SK-N-SH (cell line): ENCODE measurements at regions not wholly inside any gene's neighbourhood (a gene's known extent, or its start where the extent isn't known, plus 50 kb on each side); places are given as distances from the start of the nearest gene placed in this dataset.
A peak's percentile ranks its signal among the peaks of the same experiment; 100 is the strongest.

ENCODE experiments used
- CTCF ChIA-PET: fragments of 300-600, 350-600 bp; formaldehyde crosslinking; extraction: SDS; loops from one replicate; lab custom pipeline; 2021; lab: Yijun Ruan, JAX
- POLR2A ChIA-PET: fragments of 350-600 bp; sonication (Branson Sonifier 250); formaldehyde crosslinking; extraction: SDS; loops from one replicate; lab custom pipeline; 2020; ENCODE audit warnings: antibody characterized with exemption, inconsistent platforms; lab: Yijun Ruan, JAX
- DNase-seq: peaks from one replicate; pipeline ENCODE4 v3.0.0; 2012
- H2AFZ ChIP-seq: fragments of 200-600 bp; sonication (generic); 2 replicates; pipeline ENCODE4 v1.8.1; 2016; ENCODE audit warnings: antibody characterized with exemption, mild to moderate bottlenecking, low read depth
- H3F3A ChIP-seq: fragments of 200-600 bp; sonication (generic); replicated peaks from 2 replicates; pipeline ENCODE3; 2016; ENCODE audit warnings: antibody characterized with exemption, mild to moderate bottlenecking; ENCODE audit not compliant: insufficient read depth
- H3K27ac ChIP-seq, 2 experiments: fragments of 200-500 bp in 1 of 2; fragments of 200-600 bp in 1 of 2; sonication (Bioruptor generic) in 1 of 2; sonication (generic), shearing (Covaris generic) in 1 of 2; 2 replicates each; pipeline versions ENCODE4 v1.5.1 to v1.6.1; 2014 to 2016; ENCODE audit warnings: low read depth in 2 of 2, inconsistent platforms in 1 of 2, low read length in 1 of 2, mild to moderate bottlenecking in 1 of 2, mixed read lengths in 1 of 2
- H3K27me3 ChIP-seq: fragments of 200-600 bp; sonication (generic), shearing (Covaris generic); 2 replicates; pipeline ENCODE4 v1.6.1; 2016; ENCODE audit warnings: mixed run types; ENCODE audit not compliant: insufficient read depth
- H3K36me3 ChIP-seq, 2 experiments: fragments of 200-500 bp in 1 of 2; fragments of 200-600 bp in 1 of 2; sonication (Bioruptor generic) in 1 of 2; sonication (generic) in 1 of 2; replicated peaks in 1 of 2; 2 replicates each; pipeline versions ENCODE3 to v1.5.1; 2014 to 2016; ENCODE audit warnings: low read length in 1 of 2, mild to moderate bottlenecking in 1 of 2; ENCODE audit not compliant: insufficient read depth in 2 of 2, control insufficient read depth in 1 of 2
- H3K4me1 ChIP-seq, 2 experiments: fragments of 200-500 bp in 1 of 2; fragments of 200-600 bp in 1 of 2; sonication (Bioruptor generic) in 1 of 2; sonication (generic), shearing (Covaris generic) in 1 of 2; 2 replicates each; pipeline versions ENCODE4 v1.5.1 to v1.6.1; 2014 to 2016; ENCODE audit warnings: low read depth in 1 of 2, low read length in 1 of 2, mixed run types in 1 of 2; ENCODE audit not compliant: insufficient read depth in 2 of 2, control insufficient read depth in 1 of 2
- H3K4me2 ChIP-seq: fragments of 200-600 bp; sonication (generic), shearing (Covaris generic); 2 replicates; pipeline ENCODE4 v1.6.1; 2017; ENCODE audit warnings: mixed run types
- H3K4me3 ChIP-seq, 2 experiments: fragments of 200-500 bp in 1 of 2; fragments of 200-600 bp in 1 of 2; sonication (Bioruptor generic) in 1 of 2; sonication (generic), shearing (Covaris generic) in 1 of 2; 2 replicates each; pipeline versions ENCODE4 v1.5.1 to v1.8.1; 2014 to 2016; ENCODE audit warnings: low read depth in 2 of 2, inconsistent platforms in 1 of 2, low read length in 1 of 2, mild to moderate bottlenecking in 1 of 2, mixed read lengths in 1 of 2, moderate library complexity in 1 of 2
- H3K79me2 ChIP-seq: fragments of 200-600 bp; sonication (generic); 2 replicates; pipeline ENCODE4 v1.8.1; 2017; ENCODE audit warnings: mild to moderate bottlenecking; ENCODE audit not compliant: insufficient read depth
- H3K9ac ChIP-seq: fragments of 200-600 bp; sonication (generic); 2 replicates; pipeline ENCODE4 v1.6.1; 2017; ENCODE audit warnings: mixed run types
- H3K9me2 ChIP-seq: fragments of 200-600 bp; sonication (generic); 2 replicates; pipeline ENCODE4 v1.6.1; 2017; ENCODE audit warnings: mixed run types
- H3K9me3 ChIP-seq: fragments of 200-600 bp; sonication (generic); 2 replicates; pipeline ENCODE4 v1.6.1; 2017; ENCODE audit warnings: mixed run types, mild to moderate bottlenecking, moderate library complexity
- H4K20me1 ChIP-seq: fragments of 200-600 bp; sonication (generic); 2 replicates; pipeline ENCODE4 v1.6.1; 2017; ENCODE audit warnings: mild to moderate bottlenecking, mixed run types; ENCODE audit not compliant: insufficient read depth
- ELF1 ChIP-seq: IDR thresholded peaks from 2 replicates; pipeline ENCODE4 v1.4.0; 2012
- EP300 ChIP-seq, 2 experiments: IDR thresholded peaks; 2 replicates each; pipeline versions ENCODE4 v1.4.0 to v1.6.1; 2012; ENCODE audit warnings: borderline replicate concordance in 1 of 2, low read depth in 1 of 2, low read length in 1 of 2
- FOSL2 ChIP-seq: IDR thresholded peaks from 2 replicates; pipeline ENCODE4 v1.4.0; 2012; ENCODE audit warnings: low read depth, mild to moderate bottlenecking, moderate library complexity, borderline replicate concordance
- FOXJ3 ChIP-seq: sonication (generic); formaldehyde crosslinking; IDR thresholded peaks from 2 replicates; pipeline ENCODE4 v1.5.1; 2020; ENCODE audit warnings: mild to moderate bottlenecking, missing genetic modification reagents
- FOXM1 ChIP-seq: IDR thresholded peaks from 2 replicates; pipeline ENCODE4 v1.4.0; 2012; ENCODE audit warnings: low read depth, mild to moderate bottlenecking
- JUND ChIP-seq: IDR thresholded peaks from 2 replicates; pipeline ENCODE4 v1.4.0; 2012
- MEF2A ChIP-seq: IDR thresholded peaks from 2 replicates; pipeline ENCODE4 v1.4.0; 2012; ENCODE audit warnings: low read depth, borderline replicate concordance
- NFIC ChIP-seq: IDR thresholded peaks from 2 replicates; pipeline ENCODE4 v1.4.0; 2012; ENCODE audit warnings: borderline replicate concordance
- NRF1 ChIP-seq: IDR thresholded peaks from 2 replicates; pipeline ENCODE4 v1.6.1; 2012; ENCODE audit warnings: low read depth, mild to moderate bottlenecking, low read length
- RAD21 ChIP-seq: IDR thresholded peaks from 2 replicates; pipeline ENCODE4 v1.6.1; 2012; ENCODE audit warnings: mild to moderate bottlenecking, low read length
- SMC3 ChIP-seq: IDR thresholded peaks from 2 replicates; pipeline ENCODE4 v1.6.1; 2012; ENCODE audit warnings: low read depth, low read length, improper control_type of control experiment
- TAF1 ChIP-seq: IDR thresholded peaks from 2 replicates; pipeline ENCODE4 v1.6.1; 2012; ENCODE audit warnings: low read depth, mild to moderate bottlenecking, low read length, moderate library complexity, borderline replicate concordance
- TEAD4 ChIP-seq: IDR thresholded peaks from 2 replicates; pipeline ENCODE4 v1.4.0; 2012; ENCODE audit warnings: mild to moderate bottlenecking, borderline replicate concordance; ENCODE audit not compliant: insufficient read depth
- YY1 ChIP-seq: IDR thresholded peaks from 2 replicates; pipeline ENCODE4 v1.4.0; 2012; ENCODE audit warnings: low read depth, mild to moderate bottlenecking
- WGBS: methylation state at CpG from one replicate; pipeline ENCODE4 v1.1.6; 2017; ENCODE audit warnings: low lambda C conversion rate; 5-methylcytosine and 5-hydroxymethylcytosine counted together
- TF ChIP-seq, protein P1 (sequence below): IDR thresholded peaks from 2 replicates; pipeline ENCODE4 v1.4.0; 2012; ENCODE audit warnings: low read depth, borderline replicate concordance
- TF ChIP-seq, protein P2 (sequence below): fragments of 150-350 bp; IDR thresholded peaks from 2 replicates; pipeline ENCODE4 v1.6.1; 2017; ENCODE audit warnings: antibody characterized with exemption, low read length, low read depth, borderline replicate concordance

DNA sequence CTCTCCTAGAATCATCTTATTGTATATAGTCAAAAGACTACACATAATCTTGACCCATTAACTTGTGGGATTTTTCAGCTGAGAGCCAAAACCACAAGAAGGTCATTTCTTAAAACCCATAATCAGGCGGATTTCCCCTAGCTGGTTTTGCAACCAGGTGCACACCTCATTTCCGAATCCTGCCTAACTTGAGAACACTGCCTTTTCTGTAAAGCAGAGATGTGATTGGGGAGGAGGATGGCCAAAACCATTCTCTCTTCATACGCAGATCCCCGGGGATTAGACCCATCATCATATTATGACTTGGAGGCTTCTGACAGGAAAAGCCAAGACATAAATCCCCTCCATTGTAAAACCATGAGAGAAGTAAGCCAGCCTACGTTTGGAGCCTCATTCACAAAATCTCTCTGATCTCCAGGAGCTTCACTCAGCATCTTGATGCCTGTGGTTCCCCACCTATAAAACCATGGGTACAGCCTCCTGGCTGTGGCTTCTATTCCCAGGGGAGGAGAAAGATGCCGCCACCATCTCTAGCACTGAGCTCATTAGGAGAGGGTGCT lies 191.3 kb downstream of the KIF18A start:
- H3K79me2 ChIP-seq: no peaks in the 10 kb centered on the region
- H3K9ac ChIP-seq: no peak overlapping the region
- H3K27me3 ChIP-seq: no peaks in the 10 kb centered on the region
- H3K9me2 ChIP-seq: no peaks in the 10 kb centered on the region
- H3K27ac ChIP-seq: no peak overlapping the region
- no peaks in the 10 kb centered on the region for H4K20me1 ChIP-seq
- H3K4me2 ChIP-seq: no peak overlapping the region
- TF ChIP-seq NRF1 (no peak), JUND (no peak), FOXJ3 (CRISPR knock-in tag) (no peak), TEAD4 (no peak)
- TF ChIP-seq, protein P1, sequence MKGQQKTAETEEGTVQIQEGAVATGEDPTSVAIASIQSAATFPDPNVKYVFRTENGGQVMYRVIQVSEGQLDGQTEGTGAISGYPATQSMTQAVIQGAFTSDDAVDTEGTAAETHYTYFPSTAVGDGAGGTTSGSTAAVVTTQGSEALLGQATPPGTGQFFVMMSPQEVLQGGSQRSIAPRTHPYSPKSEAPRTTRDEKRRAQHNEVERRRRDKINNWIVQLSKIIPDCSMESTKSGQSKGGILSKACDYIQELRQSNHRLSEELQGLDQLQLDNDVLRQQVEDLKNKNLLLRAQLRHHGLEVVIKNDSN: no peak
- TF ChIP-seq, protein P2, sequence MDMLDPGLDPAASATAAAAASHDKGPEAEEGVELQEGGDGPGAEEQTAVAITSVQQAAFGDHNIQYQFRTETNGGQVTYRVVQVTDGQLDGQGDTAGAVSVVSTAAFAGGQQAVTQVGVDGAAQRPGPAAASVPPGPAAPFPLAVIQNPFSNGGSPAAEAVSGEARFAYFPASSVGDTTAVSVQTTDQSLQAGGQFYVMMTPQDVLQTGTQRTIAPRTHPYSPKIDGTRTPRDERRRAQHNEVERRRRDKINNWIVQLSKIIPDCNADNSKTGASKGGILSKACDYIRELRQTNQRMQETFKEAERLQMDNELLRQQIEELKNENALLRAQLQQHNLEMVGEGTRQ: no peak
- TF ChIP-seq, all 33 proteins: peak for 0
- H3K36me3 ChIP-seq: peaks cover 0 to 5% of the 10 kb centered on the region in 2 experiments
- H3K4me3 ChIP-seq: no peak overlapping the region
- peaks cover 10% of the 10 kb centered on the region for H3F3A ChIP-seq
- CTCF ChIA-PET: interaction anchor here (0.5 kb wide), 1 partner anchor 525 kb away, joined by 3 read pairs; no protein-coding TSS in a partner anchor
- no peak overlapping the region for H2AFZ ChIP-seq
- peaks cover 0 to 4% of the 10 kb centered on the region in 2 experiments; a peak in 1 of 4 replicates for H3K4me1 ChIP-seq
- no peak for DNase-seq
- POLR2A ChIA-PET: no interaction called here
- WGBS: 82% methylated on average over 6 of the region's 6 CpGs
- H3K9me3 ChIP-seq: no peaks in the 10 kb centered on the region

DNA sequence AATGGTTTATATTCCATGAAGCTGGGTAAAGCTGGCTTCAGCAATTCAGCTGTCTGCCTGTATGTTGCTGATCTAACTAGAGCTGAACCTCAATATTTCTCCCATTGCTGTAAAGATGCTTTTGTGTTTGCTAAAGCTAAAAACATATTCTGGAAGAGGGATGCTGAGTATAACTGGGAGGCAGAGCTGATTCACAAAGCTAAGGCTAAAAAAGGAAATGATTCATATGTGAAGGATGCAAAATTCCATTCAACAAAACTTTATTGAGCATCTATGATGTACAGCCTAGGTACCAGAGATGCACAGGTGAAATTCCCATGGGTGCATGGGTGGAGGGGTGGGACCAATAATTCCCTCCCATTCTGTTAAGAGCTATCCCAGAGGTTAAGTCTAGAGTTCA lies 193.9 kb downstream of the KIF18A start:
- Histone ChIP-seq H3K4me1 (peaks cover 0 to 4% of the 10 kb centered on the region in 2 experiments; a peak in 1 of 4 replicates), H3K36me3 (no peaks in the 10 kb centered on the region), H3K27me3 (no peaks in the 10 kb centered on the region), H3K27ac (peak overlapping the region in 1 of 2 experiments; percentile 58; a peak in 2 of 4 replicates), H3F3A (peaks cover 10% of the 10 kb centered on the region), H3K79me2 (no peaks in the 10 kb centered on the region), H3K9ac (no peak overlapping the region), H3K9me3 (no peaks in the 10 kb centered on the region), H3K4me3 (no peak overlapping the region), H3K4me2 (0 out of 2 replicates have a peak overlapping the region, but pooled peaks have one; percentile 12), H3K9me2 (no peaks in the 10 kb centered on the region), H4K20me1 (no peaks in the 10 kb centered on the region), H2AFZ (no peak overlapping the region; the same call in 1 of the 2 replicates)
- ChIA-PET CTCF (interaction anchor here (0.6 to 0.8 kb wide), 2 partner anchors 18 to 21 kb away, joined by 3 read pairs; no protein-coding TSS in a partner anchor), POLR2A (no interaction called here)
- DNase-seq: no peak
- TF ChIP-seq JUND (peak; percentile 55), RAD21 (no peak), FOXJ3 (CRISPR knock-in tag) (no peak), FOSL2 (peak; percentile 70), NFIC (no peak), MEF2A (peak; percentile 59; the same call in 1 of the 2 replicates), TAF1 (no peak), SMC3 (no peak), YY1 (no peak), EP300 (IDR thresholded peaks at IDR 0.05; ENCODE audit: borderline replicate concordance in 1 of 2, low read depth in 1 of 2, low read length in 1 of 2) (no peak), FOXM1 (no peak), ELF1 (no peak)
